MM.1S (cell line): ENCODE measurements at regions not wholly inside any gene's neighbourhood (a gene's known extent, or its start where the extent isn't known, plus 50 kb on each side); places are given as distances from the start of the nearest gene placed in this dataset.

Source experiments
- DNase-seq: peaks from one replicate; pipeline ENCODE4 v3.0.0-alpha.2; 2015
- H2AFZ ChIP-seq: fragments of 300-600 bp; sonication (generic); 2 replicates; pipeline ENCODE4 v1.6.0; 2016; ENCODE audit warnings: antibody characterized with exemption, low read length
- H3F3A ChIP-seq: fragments of 300-600 bp; sonication (generic); 2 replicates; pipeline ENCODE4 v1.6.1; 2016; ENCODE audit warnings: mild to moderate bottlenecking, antibody characterized with exemption, low read length, moderate library complexity, mixed read lengths; ENCODE audit not compliant: insufficient read depth
- H3K27ac ChIP-seq: fragments of 300-600 bp; sonication (generic); 2 replicates; pipeline ENCODE4 v1.5.1; 2016; ENCODE audit warnings: mild to moderate bottlenecking, low read length
- H3K27me3 ChIP-seq: fragments of 300-600 bp; sonication (generic); replicated peaks from 2 replicates; pipeline ENCODE4 v1.6.0; 2016; ENCODE audit warnings: low read length; ENCODE audit not compliant: insufficient read depth
- H3K36me3 ChIP-seq: fragments of 300-600 bp; sonication (generic); replicated peaks from 2 replicates; pipeline ENCODE4 v1.6.1; 2016; ENCODE audit warnings: mild to moderate bottlenecking, low read length, mixed read lengths; ENCODE audit not compliant: insufficient read depth
- H3K4me1 ChIP-seq: fragments of 300-600 bp; sonication (generic); 2 replicates; pipeline ENCODE4 v1.6.1; 2016; ENCODE audit warnings: low read length, mixed read lengths
- H3K4me2 ChIP-seq: fragments of 300-600 bp; sonication (generic); 2 replicates; pipeline ENCODE4 v1.6.0; 2016; ENCODE audit warnings: low read depth, low read length
- H3K4me3 ChIP-seq: fragments of 300-600 bp; sonication (generic); 2 replicates; pipeline ENCODE4 v1.5.1; 2016; ENCODE audit warnings: low read length, mixed read lengths
- H3K79me2 ChIP-seq: fragments of 300-600 bp; sonication (generic); 2 replicates; pipeline ENCODE4 v1.6.1; 2016; ENCODE audit warnings: mixed run types, low read length, mixed read lengths
- H3K9ac ChIP-seq: fragments of 300-600 bp; sonication (generic); 2 replicates; pipeline ENCODE4 v1.6.1; 2016; ENCODE audit warnings: low read length, mixed read lengths
- H3K9me2 ChIP-seq: fragments of 300-600 bp; sonication (generic); replicated peaks from 2 replicates; pipeline ENCODE4 v1.6.1; 2016; ENCODE audit warnings: mild to moderate bottlenecking, low read length, mixed read lengths; ENCODE audit not compliant: insufficient read depth
- H3K9me3 ChIP-seq: fragments of 300-600 bp; sonication (generic); replicated peaks from 2 replicates; pipeline ENCODE4 v1.6.1; 2016; ENCODE audit warnings: mild to moderate bottlenecking, low read length, mixed read lengths; ENCODE audit not compliant: insufficient read depth
- H4K20me1 ChIP-seq: fragments of 300-600 bp; sonication (generic); 2 replicates; pipeline ENCODE4 v1.6.1; 2016; ENCODE audit warnings: mild to moderate bottlenecking, low read length, moderate library complexity, mixed read lengths; ENCODE audit not compliant: insufficient read depth
- CTCF ChIP-seq: fragments of 300-600 bp; sonication (generic); IDR thresholded peaks from 2 replicates; pipeline ENCODE4 v1.5.1; 2016; ENCODE audit warnings: antibody characterized with exemption, low read length, mixed read lengths
- EZH2 ChIP-seq: fragments of 300-600 bp; sonication (generic); optimal IDR thresholded peaks from 2 replicates; pipeline ENCODE3; 2017; ENCODE audit warnings: low read depth, mild to moderate bottlenecking, antibody characterized with exemption, low read length, mixed read lengths
- EZH2phosphoT487 ChIP-seq: fragments of 300-600 bp; sonication (generic); IDR thresholded peaks from 2 replicates; pipeline ENCODE4 v1.6.1; 2018; ENCODE audit warnings: antibody characterized with exemption, low read length

GRCh38 chr1:29647581-29647980 lies 411.3 kb downstream of the PTPRU start:
- TF ChIP-seq CTCF = no peak
- TF ChIP-seq EZH2phosphoT487 = no peak
- no peak for TF ChIP-seq EZH2
- no peak for DNase-seq
- peaks cover 80% of the 10 kb centered on the region for H3K27me3 ChIP-seq
- H2AFZ ChIP-seq = no peak overlapping the region
- H3K9ac ChIP-seq = no peak overlapping the region
- H3K4me3 ChIP-seq = no peak overlapping the region
- no peaks in the 10 kb centered on the region for H3K36me3 ChIP-seq
- no peak overlapping the region for H3K27ac ChIP-seq
- H4K20me1 ChIP-seq = no peaks in the 10 kb centered on the region; the same call in 1 of the 2 replicates
- H3K9me2 ChIP-seq = no peaks in the 10 kb centered on the region
- no peaks in the 10 kb centered on the region for H3K4me1 ChIP-seq
- no peaks in the 10 kb centered on the region for H3K9me3 ChIP-seq
- H3K4me2 ChIP-seq = no peak overlapping the region
- H3K79me2 ChIP-seq = no peaks in the 10 kb centered on the region
- no peaks in the 10 kb centered on the region for H3F3A ChIP-seq

DNA sequence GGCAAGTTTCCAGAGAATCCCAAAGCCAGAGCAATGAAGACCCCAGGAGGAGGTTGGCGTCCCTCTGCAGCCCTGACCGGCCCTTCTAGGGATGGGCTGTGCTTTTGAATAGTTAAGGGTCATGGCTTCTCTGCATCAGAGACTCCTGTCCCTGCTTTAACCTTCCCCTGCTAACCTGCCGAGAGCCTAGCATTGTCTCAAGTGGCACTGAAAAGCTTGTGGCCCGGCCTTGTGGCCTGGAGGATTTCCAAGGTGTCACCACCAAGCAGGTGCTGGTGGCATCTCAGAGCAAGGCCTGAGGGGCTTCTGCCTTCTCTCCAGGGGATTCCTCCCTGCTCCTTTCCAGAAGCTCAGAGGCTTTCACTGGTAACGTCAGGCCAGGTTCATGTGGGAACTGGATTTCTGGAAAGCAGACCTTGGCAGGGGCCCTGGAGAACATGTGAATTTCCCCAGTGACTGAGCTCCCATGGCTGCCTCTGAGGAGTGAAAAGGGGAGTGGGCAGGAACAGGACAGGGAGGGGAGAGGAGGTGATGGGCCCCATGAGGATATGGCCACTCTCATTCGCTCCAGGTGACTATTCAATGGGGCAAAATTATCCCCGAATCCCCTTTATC lies 409.9 kb downstream of the PTPRU start:
- no peaks in the 10 kb centered on the region for H3K9me3 ChIP-seq
- no peaks in the 10 kb centered on the region for H3F3A ChIP-seq
- H2AFZ ChIP-seq = no peak overlapping the region
- H3K27ac ChIP-seq = no peak overlapping the region
- TF ChIP-seq EZH2phosphoT487 = no peak
- no peak for TF ChIP-seq EZH2
- no peak for TF ChIP-seq CTCF
- no peak overlapping the region for H3K9ac ChIP-seq
- H4K20me1 ChIP-seq = no peaks in the 10 kb centered on the region; the same call in 1 of the 2 replicates
- no peak for DNase-seq
- peaks cover 93% of the 10 kb centered on the region for H3K27me3 ChIP-seq
- H3K9me2 ChIP-seq = no peaks in the 10 kb centered on the region
- no peaks in the 10 kb centered on the region for H3K4me1 ChIP-seq
- H3K79me2 ChIP-seq = no peaks in the 10 kb centered on the region
- no peaks in the 10 kb centered on the region for H3K36me3 ChIP-seq
- H3K4me3 ChIP-seq = no peak overlapping the region
- no peak overlapping the region for H3K4me2 ChIP-seq

DNA sequence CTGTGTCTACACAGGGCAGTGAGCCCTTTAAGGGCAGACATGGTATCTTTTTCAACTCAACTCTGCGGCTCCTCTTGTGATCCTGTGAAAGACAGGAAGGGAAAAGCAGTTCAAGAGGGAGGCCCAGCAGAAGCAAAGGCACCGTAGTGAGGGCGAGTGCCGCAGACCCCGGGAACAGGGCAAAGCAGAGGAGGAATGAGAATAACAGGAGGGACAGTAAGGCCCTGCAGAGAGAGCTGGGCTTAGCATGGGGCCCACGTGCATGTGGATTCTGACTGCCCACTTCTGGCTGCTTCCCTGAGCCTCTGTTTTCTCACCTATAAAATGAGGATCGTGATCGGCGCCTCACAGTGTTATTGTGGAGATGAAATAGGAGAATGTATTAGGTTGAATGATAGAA lies 409.3 kb downstream of the PTPRU start:
- H3K9me2 ChIP-seq = no peaks in the 10 kb centered on the region

More for the DNA sequence above, 409.3 kb downstream of the PTPRU start:
- Histone ChIP-seq H3F3A (no peaks in the 10 kb centered on the region), H3K27me3 (peaks cover 97% of the 10 kb centered on the region), H3K27ac (no peak overlapping the region), H4K20me1 (no peaks in the 10 kb centered on the region; the same call in 1 of the 2 replicates), H3K4me1 (no peaks in the 10 kb centered on the region), H3K79me2 (no peaks in the 10 kb centered on the region), H3K36me3 (no peaks in the 10 kb centered on the region), H3K4me2 (no peak overlapping the region), H3K9me3 (no peaks in the 10 kb centered on the region), H2AFZ (no peak overlapping the region), H3K4me3 (no peak overlapping the region), H3K9ac (no peak overlapping the region)
- TF ChIP-seq EZH2phosphoT487 (no peak), EZH2 (no peak), CTCF (no peak)
- no peak for DNase-seq
